SK-N-SH (cell line): ENCODE measurements at regions not wholly inside any gene's neighbourhood (a gene's known extent, or its start where the extent isn't known, plus 50 kb on each side); places are given as distances from the start of the nearest gene placed in this dataset.

Experiments used
- MXI1 ChIP-seq: IDR thresholded peaks from 2 replicates; pipeline ENCODE4 v1.6.1; 2012; ENCODE audit warnings: mild to moderate bottlenecking, low read depth, low read length, improper control_type of control experiment
- POLR2AphosphoS5 ChIP-seq: IDR thresholded peaks from 2 replicates; pipeline ENCODE4 v1.6.1; 2012; ENCODE audit warnings: low read depth, low read length
- RAD21 ChIP-seq: IDR thresholded peaks from 2 replicates; pipeline ENCODE4 v1.6.1; 2012; ENCODE audit warnings: mild to moderate bottlenecking, low read length
- SMC3 ChIP-seq: IDR thresholded peaks from 2 replicates; pipeline ENCODE4 v1.6.1; 2012; ENCODE audit warnings: low read depth, low read length, improper control_type of control experiment
- USF2 ChIP-seq: fragments of 150-350 bp; IDR thresholded peaks from 2 replicates; pipeline ENCODE4 v1.6.1; 2017; ENCODE audit warnings: antibody characterized with exemption, low read length, low read depth, borderline replicate concordance
- YY1 ChIP-seq: IDR thresholded peaks from 2 replicates; pipeline ENCODE4 v1.4.0; 2012; ENCODE audit warnings: low read depth, mild to moderate bottlenecking

- TF ChIP-seq POLR2AphosphoS5, result no peak
- TF ChIP-seq YY1, result no peak
- no peak for TF ChIP-seq MXI1
- TF ChIP-seq RAD21, result no peak
- TF ChIP-seq SMC3, result no peak
- TF ChIP-seq USF2, result no peak
Observed at GRCh38 chr3:98705212-98705611, 57.9 kb upstream of the ST3GAL6 start.
